Testis (tissue), 2 donors: ENCODE measurements at regions not wholly inside any gene's neighbourhood (a gene's known extent, or its start where the extent isn't known, plus 50 kb on each side); places are given as distances from the start of the nearest gene placed in this dataset.

ENCODE experiments used
- CTCF ChIP-seq, 3 experiments: fragments of 450-650 bp in 2 of 3; fragments of 200-600 bp in 1 of 3; sonication (generic) in 1 of 3; IDR thresholded peaks; one replicate each; pipeline ENCODE4 v1.5.1; 2016 to 2019; ENCODE audit warnings: antibody characterized with exemption in 3 of 3, mild to moderate bottlenecking in 2 of 3, moderate library complexity in 1 of 3
- POLR2A ChIP-seq: fragments of 450-650 bp; IDR thresholded peaks from one replicate; pipeline ENCODE4 v1.6.1; 2017; ENCODE audit warnings: antibody characterized with exemption, mild to moderate bottlenecking, moderate library complexity

- TF ChIP-seq POLR2A (no peak), CTCF (IDR thresholded peaks at IDR 0.05) (no peak)
These were observed 810.5 kb downstream of the SLC4A3 start for GRCh38 chr2:220437938-220438337.
